ENCODE measurements at regions not wholly inside any gene's neighbourhood (a gene's known extent, or its start where the extent isn't known, plus 50 kb on each side); places are given as distances from the start of the nearest gene placed in this dataset.

- no peak for TF ChIP-seq NR2C1 (IDR thresholded peaks at IDR 0.05)
- no peak for TF ChIP-seq NR2C1 (tag; IDR thresholded peaks at IDR 0.05)
- TF ChIP-seq PHF20 (IDR thresholded peaks at IDR 0.05; ENCODE audit: partially characterized antibody) = no peak
- TF ChIP-seq HEY1 (CRISPR knock-in tag; IDR thresholded peaks at IDR 0.05; ENCODE audit: borderline replicate concordance) = no peak
- TF ChIP-seq ZNF175 (CRISPR knock-in tag; IDR thresholded peaks at IDR 0.05; ENCODE audit: low read depth) = no peak
- TF ChIP-seq XRCC5 (IDR thresholded peaks at IDR 0.05; ENCODE audit: low read depth, low read length) = no peak
- TF ChIP-seq, protein P1, sequence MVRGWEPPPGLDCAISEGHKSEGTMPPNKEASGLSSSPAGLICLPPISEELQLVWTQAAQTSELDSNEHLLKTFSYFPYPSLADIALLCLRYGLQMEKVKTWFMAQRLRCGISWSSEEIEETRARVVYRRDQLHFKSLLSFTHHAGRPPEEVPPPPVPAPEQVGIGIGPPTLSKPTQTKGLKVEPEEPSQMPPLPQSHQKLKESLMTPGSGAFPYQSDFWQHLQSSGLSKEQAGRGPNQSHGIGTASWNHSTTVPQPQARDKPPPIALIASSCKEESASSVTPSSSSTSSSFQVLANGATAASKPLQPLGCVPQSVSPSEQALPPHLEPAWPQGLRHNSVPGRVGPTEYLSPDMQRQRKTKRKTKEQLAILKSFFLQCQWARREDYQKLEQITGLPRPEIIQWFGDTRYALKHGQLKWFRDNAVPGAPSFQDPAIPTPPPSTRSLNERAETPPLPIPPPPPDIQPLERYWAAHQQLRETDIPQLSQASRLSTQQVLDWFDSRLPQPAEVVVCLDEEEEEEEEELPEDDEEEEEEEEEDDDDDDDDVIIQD (CRISPR knock-in tag; IDR thresholded peaks at IDR 0.05) = no peak
- no peak for TF ChIP-seq ZNF707 (CRISPR knock-in tag; conservative IDR thresholded peaks at IDR 0.05)
- no peak for TF ChIP-seq PHF8 (IDR thresholded peaks at IDR 0.05; ENCODE audit: borderline replicate concordance, low read length)
Observed at GRCh38 chr3:151630938-151631441, 102.7 kb upstream of the AADACL2 start (continued).

GRCh38 chr3:151630035-151630434, 103.7 kb upstream of the AADACL2 start:
- intact Hi-C loops (cut with micrococcal nuclease) = no loop called here
- Histone ChIP-seq H3K9me1 (ENCODE audit: control insufficient read depth, insufficient read depth, low read length) (no peaks in the 10 kb centered on the region), H3K79me2 (ENCODE audit: control insufficient read depth, insufficient read depth, low read length) (no peaks in the 10 kb centered on the region), H3K4me2 (ENCODE audit: insufficient read depth, low read length) (no peak overlapping the region), H3K36me3 (ENCODE audit: control insufficient read depth, insufficient read depth, low read length) (no peaks in the 10 kb centered on the region), H3K4me1 (replicated peaks in 1 of 2; ENCODE audit: control insufficient read depth in 2 of 2, insufficient read depth in 2 of 2, low read length in 2 of 2) (peaks cover 0 to 14% of the 10 kb centered on the region in 2 experiments; a peak in 3 of 5 replicates), H3K4me3 (no peak overlapping the region), H3K9me3 (replicated peaks; ENCODE audit: control insufficient read depth, insufficient read depth, low read depth, low read length) (no peaks in the 10 kb centered on the region), H3K27ac (ENCODE audit: extremely low read depth, low read depth, low read length) (no peak overlapping the region), H3K27me3 (ENCODE audit: control insufficient read depth in 2 of 2, insufficient read depth in 2 of 2, low read length in 2 of 2) (no peaks in the 10 kb centered on the region), H3K9ac (ENCODE audit: insufficient read depth in 1 of 2, low read depth in 2 of 2, low read length in 2 of 2) (no peak overlapping the region), H2AFZ (ENCODE audit: low read depth, low read length) (no peak overlapping the region), H4K20me1 (replicated peaks; ENCODE audit: control insufficient read depth, insufficient read depth, low read length) (no peaks in the 10 kb centered on the region)
- DNase-seq (ENCODE audit: extremely low read depth in 1 of 4, low spot score in 3 of 4) (no peak), FAIRE-seq (no peak), ATAC-seq (no peak)
- TF ChIP-seq FUS (optimal IDR thresholded peaks at IDR 0.05; ENCODE audit: low read depth, low read length) (no peak), CREB1 (IDR thresholded peaks at IDR 0.05) (no peak), CREB1 (CRISPR knock-in tag; IDR thresholded peaks at IDR 0.05) (no peak), ZNF384 (IDR thresholded peaks at IDR 0.05; ENCODE audit: low read depth, low read length) (no peak), MYBL2 (IDR thresholded peaks at IDR 0.05; ENCODE audit: low read depth) (no peak), MYBL2 (CRISPR knock-in tag; IDR thresholded peaks at IDR 0.05; ENCODE audit: borderline replicate concordance) (no peak), CHD1 (IDR thresholded peaks at IDR 0.05; ENCODE audit: low read length) (no peak), SP2 (IDR thresholded peaks at IDR 0.05; ENCODE audit: extremely low read depth, low read depth, low read length, poor library complexity, severe bottlenecking) (no peak), PML (IDR thresholded peaks at IDR 0.05; ENCODE audit: low read length) (no peak), ZNF408 (CRISPR knock-in tag; IDR thresholded peaks at IDR 0.05; ENCODE audit: low read depth) (no peak), RFX1 (IDR thresholded peaks at IDR 0.05) (no peak)
- ChIA-PET POLR2A (no interaction called here), CTCF (ENCODE audit: low intra/inter-chr PET ratio) (no interaction called here)
- 21% methylated on average over 3 of the region's 3 CpGs for WGBS (ENCODE audit: insufficient coverage, low coverage, missing lambda C conversion rate)
- BruUV-seq (replicated peaks) = no TSS peak
- in situ Hi-C loops (cut with MboI) = no loop called here
